Stimulated activated memory B cell treated with anti-CD40 and anti-IgM and Interleukin-4, amounts not matched to agents 10 μg/mL and 1 μg/mL and 100 μg/mL, for 72 hours (primary cell): ENCODE measurements at regions not wholly inside any gene's neighbourhood (a gene's known extent, or its start where the extent isn't known, plus 50 kb on each side); places are given as distances from the start of the nearest gene placed in this dataset.

Experiments
- ATAC-seq: fragments of 150-1000 bp; cut with Tn5 transposase; 2 replicates; pipeline ENCODE4 v1.10.0; 2021
- H3K27ac Mint-ChIP-seq: one replicate; pipeline ENCODE4 v1.8.0; 2022; ENCODE audit warnings: mild to moderate bottlenecking, mixed read lengths
- H3K27me3 Mint-ChIP-seq: one replicate; pipeline ENCODE4 v1.8.0; 2022; ENCODE audit warnings: mixed read lengths
- H3K36me3 Mint-ChIP-seq: one replicate; pipeline ENCODE4 v1.8.0; 2022; ENCODE audit warnings: mixed read lengths
- H3K4me1 Mint-ChIP-seq: one replicate; pipeline ENCODE4 v1.8.0; 2022; ENCODE audit warnings: mixed read lengths
- H3K4me3 Mint-ChIP-seq: one replicate; pipeline ENCODE4 v1.8.0; 2022; ENCODE audit warnings: mild to moderate bottlenecking, moderate library complexity, mixed read lengths
- H3K9me3 Mint-ChIP-seq: one replicate; pipeline ENCODE4 v1.8.0; 2022; ENCODE audit warnings: mixed read lengths

DNA sequence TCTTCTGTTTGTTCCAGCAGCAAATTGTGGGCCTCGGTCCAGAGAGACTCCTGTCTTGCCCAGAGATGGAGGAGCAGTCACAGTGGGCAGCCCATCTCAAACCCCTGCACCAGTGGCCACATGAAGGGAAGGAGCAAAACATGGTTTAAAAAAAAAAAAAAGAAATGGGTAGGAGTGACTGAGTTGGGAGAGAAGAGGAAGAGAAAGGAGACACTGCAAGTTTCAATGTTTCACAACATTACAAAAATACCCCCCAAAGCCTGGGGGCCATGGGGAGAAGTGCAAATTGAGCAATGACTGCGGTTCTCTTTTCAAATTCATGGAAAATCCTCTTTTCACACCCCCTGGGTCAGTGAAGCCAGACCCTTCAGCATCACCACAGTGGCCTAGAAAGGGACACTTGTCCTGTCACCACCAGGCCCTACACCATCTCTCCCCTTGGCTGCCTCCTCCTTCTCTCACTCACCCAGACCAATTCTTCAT lies 117.1 kb downstream of the ZFP36L2 start:
- H3K9me3 Mint-ChIP-seq = peaks cover 2% of the 10 kb centered on the region
- no peaks in the 10 kb centered on the region for H3K36me3 Mint-ChIP-seq
- H3K27me3 Mint-ChIP-seq = no peaks in the 10 kb centered on the region
- H3K27ac Mint-ChIP-seq = peak overlapping the region; percentile 92
- H3K4me1 Mint-ChIP-seq = peaks cover 55% of the 10 kb centered on the region
- ATAC-seq = no peak
- peak overlapping the region; percentile 3 for H3K4me3 Mint-ChIP-seq

DNA sequence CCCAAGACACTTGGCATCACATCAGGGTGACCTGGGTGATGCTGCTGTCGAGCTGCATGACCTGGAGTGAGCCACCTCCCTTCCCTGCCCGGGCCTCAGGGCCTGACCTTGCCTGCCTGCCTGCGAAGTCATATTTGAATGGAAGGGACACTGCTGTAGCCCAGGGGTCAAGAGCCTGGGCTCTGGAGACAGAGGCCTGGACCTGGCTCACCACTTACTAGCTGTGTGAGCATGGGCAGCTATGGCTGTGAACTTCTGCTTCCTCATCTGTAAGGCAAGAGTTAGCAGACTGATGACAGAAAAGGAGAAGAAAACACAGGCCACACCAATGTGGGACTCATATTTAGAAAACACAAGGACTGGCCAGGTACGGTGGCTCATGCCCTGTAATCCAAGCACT lies 118.7 kb downstream of the ZFP36L2 start:
- peaks cover 55% of the 10 kb centered on the region for H3K4me1 Mint-ChIP-seq
- H3K27me3 Mint-ChIP-seq = no peaks in the 10 kb centered on the region
- peak overlapping the region; percentile 92 for H3K27ac Mint-ChIP-seq
- ATAC-seq = peak; percentile 78
- H3K36me3 Mint-ChIP-seq = no peaks in the 10 kb centered on the region
- H3K9me3 Mint-ChIP-seq = peaks cover 4% of the 10 kb centered on the region
- H3K4me3 Mint-ChIP-seq = peak overlapping the region; percentile 50

DNA sequence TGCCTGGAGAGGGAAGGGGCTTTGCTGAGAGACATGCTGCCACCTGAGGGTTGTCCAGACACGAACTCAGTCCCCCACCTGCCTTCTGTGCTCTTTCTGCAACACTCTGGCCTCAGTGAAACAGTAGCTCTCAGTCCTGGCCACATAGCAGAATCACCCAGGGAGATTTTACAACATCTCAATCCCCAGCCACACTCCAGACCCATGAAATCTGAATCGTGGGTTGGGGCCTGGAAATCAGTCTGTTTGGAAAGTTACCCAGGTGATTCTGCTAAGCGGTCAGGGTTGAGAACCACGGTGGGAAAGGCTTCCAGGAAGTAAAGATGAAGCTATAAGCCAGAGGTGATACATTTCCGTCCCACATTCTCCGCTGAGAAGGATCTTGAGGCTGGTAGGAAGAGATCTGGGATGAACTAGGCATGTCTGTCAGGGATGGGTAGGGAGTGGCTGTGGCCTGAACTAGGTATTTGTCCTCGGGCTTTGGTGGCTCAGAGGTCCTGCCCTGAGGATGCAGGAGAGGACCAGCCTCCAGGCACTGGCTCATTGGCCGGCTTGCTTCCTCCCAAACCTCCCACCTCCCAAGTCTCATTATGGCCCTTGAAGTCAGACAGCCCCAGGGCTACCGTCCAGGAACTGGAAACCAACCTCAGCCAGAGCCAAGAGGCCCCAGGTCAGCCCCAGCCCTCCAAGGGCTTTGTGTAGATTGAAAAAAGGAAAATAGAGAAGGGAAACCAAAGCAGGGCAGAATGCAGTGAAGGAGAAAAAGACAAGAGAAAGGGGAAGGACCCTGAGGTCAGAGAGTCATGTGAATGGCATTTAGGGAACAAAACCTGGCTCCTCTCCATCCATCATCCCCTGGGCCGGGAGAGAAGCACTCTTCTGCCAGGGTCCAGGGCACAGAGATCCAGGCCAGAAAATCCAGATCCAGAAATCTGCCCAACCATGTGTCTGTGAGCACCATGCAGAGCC lies 119.6 kb downstream of the ZFP36L2 start:
- Mint-ChIP-seq H3K9me3 (peaks cover 4% of the 10 kb centered on the region), H3K27me3 (no peaks in the 10 kb centered on the region), H3K4me3 (peak overlapping the region; percentile 19), H3K4me1 (peaks cover 55% of the 10 kb centered on the region), H3K36me3 (no peaks in the 10 kb centered on the region), H3K27ac (peak overlapping the region; percentile 92)
- peak; percentile 83 for ATAC-seq

DNA sequence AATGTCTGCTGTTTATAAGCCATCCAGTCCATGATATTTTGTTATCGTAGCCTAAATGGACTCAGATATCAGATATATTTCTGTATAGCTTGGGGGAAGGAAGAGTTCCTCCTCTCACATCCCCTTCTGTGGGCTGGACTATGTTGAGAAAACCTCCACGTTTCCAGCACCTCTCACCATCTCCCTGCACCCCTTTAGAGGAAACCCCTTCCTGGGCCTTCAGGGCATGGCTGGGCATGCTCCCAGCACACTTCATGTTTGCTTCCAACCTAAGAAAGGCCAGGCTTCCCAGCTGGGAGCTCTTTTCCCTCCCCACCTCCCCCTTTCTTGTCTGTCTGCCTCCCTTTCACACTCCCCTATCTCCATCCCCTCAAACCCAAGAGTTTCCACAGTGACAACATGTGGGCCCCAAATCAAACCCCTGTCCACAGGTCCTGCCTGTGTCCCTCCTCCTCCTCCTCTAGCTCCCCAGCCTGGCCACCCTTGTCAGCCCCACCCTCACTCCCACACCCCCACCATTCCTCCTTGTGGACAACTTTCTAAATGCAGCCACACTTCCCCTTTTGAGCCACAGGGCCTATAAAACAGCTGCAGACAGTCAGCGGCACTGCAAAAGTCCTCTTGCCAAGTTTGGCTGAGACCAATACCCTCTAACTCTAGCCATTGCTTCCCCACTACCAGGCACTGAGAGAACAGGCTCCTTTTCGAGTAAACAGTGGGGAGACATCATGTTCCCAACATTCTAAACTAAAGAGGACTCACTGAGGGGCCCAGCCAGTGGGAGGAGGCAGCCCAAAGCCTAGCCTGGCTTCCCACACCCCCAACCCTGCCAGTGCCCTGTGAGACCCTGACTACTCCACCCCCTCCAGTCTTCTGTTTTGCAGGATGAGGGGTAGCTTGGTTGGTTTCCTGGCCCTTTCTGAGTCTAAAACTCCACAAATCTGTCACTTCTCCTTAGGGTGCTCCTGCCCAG lies 120.5 kb downstream of the ZFP36L2 start:
- peaks cover 55% of the 10 kb centered on the region for H3K4me1 Mint-ChIP-seq
- H3K27me3 Mint-ChIP-seq = no peaks in the 10 kb centered on the region
- peak overlapping the region; percentile 92 for H3K27ac Mint-ChIP-seq
- no peaks in the 10 kb centered on the region for H3K36me3 Mint-ChIP-seq
- peak overlapping the region; percentile 12 for H3K4me3 Mint-ChIP-seq
- ATAC-seq = peak; percentile 65
- peaks cover 4% of the 10 kb centered on the region for H3K9me3 Mint-ChIP-seq

DNA sequence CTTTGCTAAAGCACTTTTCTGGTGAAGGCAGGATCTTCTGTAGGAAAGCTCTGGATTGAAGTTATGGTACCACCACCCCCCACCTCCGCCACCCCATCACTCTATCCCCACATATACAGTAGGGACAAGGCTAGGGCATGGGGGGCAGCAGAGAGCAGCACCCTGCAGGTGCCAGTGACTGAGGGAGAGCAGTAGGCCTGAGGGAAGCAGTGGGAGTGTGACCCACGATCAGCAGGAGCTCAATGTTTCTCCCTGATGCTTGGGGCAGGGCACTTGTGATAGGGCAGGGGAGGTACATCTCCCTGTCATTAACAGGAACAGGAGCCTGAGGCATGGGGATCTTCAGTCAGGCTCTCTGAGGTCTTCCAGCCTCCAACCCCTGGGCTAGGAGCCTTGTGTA lies 121.6 kb downstream of the ZFP36L2 start:
- H3K27ac Mint-ChIP-seq = peak overlapping the region; percentile 40
- H3K4me1 Mint-ChIP-seq = peaks cover 51% of the 10 kb centered on the region
- no peak overlapping the region for H3K4me3 Mint-ChIP-seq
- peaks cover 5% of the 10 kb centered on the region for H3K27me3 Mint-ChIP-seq
- H3K36me3 Mint-ChIP-seq = no peaks in the 10 kb centered on the region
- ATAC-seq = no peak
- peaks cover 4% of the 10 kb centered on the region for H3K9me3 Mint-ChIP-seq

DNA sequence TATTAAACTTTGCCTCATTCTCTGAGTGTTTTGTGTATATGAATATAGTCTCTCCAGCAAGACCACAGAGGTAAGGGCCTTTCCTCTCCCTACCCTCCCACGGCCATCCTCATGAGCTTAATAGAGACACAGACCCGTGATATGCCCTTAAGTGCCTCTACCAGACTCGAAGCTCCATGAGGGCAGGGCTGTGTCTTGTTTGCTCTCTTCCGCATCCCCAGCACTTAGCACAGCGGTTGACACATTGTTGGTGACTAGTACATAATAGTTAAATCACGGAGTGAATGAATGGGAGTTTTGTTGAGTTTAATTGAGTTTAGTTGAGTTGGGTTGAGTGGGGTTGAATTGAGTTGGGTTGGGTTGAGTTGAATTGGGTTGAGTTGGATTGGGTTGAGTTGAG lies 122.3 kb downstream of the ZFP36L2 start:
- no peaks in the 10 kb centered on the region for H3K36me3 Mint-ChIP-seq
- peak overlapping the region; percentile 40 for H3K27ac Mint-ChIP-seq
- H3K9me3 Mint-ChIP-seq = peaks cover 4% of the 10 kb centered on the region
- H3K4me3 Mint-ChIP-seq = no peak overlapping the region
- H3K27me3 Mint-ChIP-seq = peaks cover 8% of the 10 kb centered on the region
- H3K4me1 Mint-ChIP-seq = peaks cover 44% of the 10 kb centered on the region
- ATAC-seq = no peak

DNA sequence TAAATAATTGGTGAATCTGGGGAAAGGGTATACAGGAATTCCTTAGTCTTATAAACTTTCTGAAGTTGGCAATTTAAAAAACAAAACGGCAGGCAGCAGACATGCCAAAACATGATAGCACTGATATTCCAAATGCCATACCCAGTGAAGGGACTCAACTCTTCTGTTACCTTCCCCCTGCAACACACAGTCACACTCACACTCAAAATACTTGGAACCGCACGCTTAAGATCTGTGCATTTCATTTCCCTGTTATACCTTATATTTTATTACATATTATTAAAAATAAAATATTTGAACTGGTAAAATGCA lies 123.4 kb downstream of the ZFP36L2 start:
- H3K9me3 Mint-ChIP-seq = peaks cover 4% of the 10 kb centered on the region
- no peak for ATAC-seq
- peaks cover 36% of the 10 kb centered on the region for H3K4me1 Mint-ChIP-seq
- H3K4me3 Mint-ChIP-seq = no peak overlapping the region
- peaks cover 8% of the 10 kb centered on the region for H3K27me3 Mint-ChIP-seq
- no peaks in the 10 kb centered on the region for H3K36me3 Mint-ChIP-seq
- no peak overlapping the region for H3K27ac Mint-ChIP-seq

DNA sequence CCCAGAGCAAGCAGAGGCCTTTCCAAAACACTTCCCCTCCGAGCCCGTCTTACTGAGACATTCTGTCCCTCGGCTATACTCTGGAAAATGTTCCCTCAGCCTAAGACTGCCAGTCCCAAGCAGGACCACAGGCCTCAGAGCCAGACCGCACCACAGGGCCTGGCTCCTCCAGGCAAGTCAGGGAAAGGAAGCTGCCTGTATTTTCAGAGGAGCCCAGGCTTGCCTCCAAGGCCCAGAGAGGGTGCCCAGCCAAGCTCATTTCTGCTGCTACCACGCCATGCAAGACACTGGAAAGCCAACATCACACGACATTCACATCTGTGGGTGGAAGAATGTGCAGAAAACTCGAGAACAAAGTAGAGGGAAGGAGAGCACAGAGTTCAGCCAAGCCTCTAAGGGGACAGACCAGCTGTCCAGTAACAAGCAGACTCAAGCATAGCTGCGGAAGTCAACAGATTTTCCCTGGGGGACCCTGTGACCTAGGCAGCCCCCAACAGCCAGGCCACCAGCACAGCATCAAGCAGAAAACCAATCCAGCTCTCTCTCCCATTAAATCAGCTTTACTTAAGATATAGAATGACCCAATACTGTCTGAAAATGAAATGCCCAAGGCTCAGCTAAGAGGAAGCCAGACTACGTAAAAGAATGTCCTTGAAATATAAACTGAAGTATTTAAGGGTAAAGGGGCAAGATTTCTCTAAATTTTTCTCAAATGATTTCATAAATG lies 123.9 kb downstream of the ZFP36L2 start:
- peaks cover 8% of the 10 kb centered on the region for H3K27me3 Mint-ChIP-seq
- ATAC-seq = no peak
- H3K36me3 Mint-ChIP-seq = no peaks in the 10 kb centered on the region
- peaks cover 4% of the 10 kb centered on the region for H3K9me3 Mint-ChIP-seq
- no peak overlapping the region for H3K4me3 Mint-ChIP-seq
- H3K4me1 Mint-ChIP-seq = peaks cover 36% of the 10 kb centered on the region
- H3K27ac Mint-ChIP-seq = no peak overlapping the region

DNA sequence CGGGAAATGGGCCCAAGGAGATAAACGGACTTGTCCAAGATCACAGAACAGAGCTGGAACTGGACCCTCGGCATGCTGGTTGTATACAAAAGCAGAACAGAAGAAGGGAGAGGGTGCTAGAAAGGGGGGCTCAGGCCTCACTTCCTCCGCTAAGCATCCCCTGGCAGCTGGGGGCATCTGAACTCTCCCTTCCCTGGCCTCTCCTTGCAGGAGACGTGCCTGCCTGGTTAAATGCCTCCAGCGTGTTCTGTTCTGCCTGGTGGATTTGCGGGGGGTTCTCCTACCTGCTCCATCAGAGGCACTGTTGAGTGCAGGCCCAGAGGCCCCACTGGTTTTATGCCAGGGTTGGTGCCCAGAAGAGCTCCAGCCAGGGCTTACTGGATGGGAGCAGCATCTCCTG lies 124.7 kb downstream of the ZFP36L2 start:
- no peaks in the 10 kb centered on the region for H3K36me3 Mint-ChIP-seq
- H3K4me3 Mint-ChIP-seq = no peak overlapping the region
- H3K4me1 Mint-ChIP-seq = peaks cover 36% of the 10 kb centered on the region
- no peak overlapping the region for H3K27ac Mint-ChIP-seq
- H3K27me3 Mint-ChIP-seq = peaks cover 8% of the 10 kb centered on the region
- ATAC-seq = no peak
- H3K9me3 Mint-ChIP-seq = peaks cover 4% of the 10 kb centered on the region

DNA sequence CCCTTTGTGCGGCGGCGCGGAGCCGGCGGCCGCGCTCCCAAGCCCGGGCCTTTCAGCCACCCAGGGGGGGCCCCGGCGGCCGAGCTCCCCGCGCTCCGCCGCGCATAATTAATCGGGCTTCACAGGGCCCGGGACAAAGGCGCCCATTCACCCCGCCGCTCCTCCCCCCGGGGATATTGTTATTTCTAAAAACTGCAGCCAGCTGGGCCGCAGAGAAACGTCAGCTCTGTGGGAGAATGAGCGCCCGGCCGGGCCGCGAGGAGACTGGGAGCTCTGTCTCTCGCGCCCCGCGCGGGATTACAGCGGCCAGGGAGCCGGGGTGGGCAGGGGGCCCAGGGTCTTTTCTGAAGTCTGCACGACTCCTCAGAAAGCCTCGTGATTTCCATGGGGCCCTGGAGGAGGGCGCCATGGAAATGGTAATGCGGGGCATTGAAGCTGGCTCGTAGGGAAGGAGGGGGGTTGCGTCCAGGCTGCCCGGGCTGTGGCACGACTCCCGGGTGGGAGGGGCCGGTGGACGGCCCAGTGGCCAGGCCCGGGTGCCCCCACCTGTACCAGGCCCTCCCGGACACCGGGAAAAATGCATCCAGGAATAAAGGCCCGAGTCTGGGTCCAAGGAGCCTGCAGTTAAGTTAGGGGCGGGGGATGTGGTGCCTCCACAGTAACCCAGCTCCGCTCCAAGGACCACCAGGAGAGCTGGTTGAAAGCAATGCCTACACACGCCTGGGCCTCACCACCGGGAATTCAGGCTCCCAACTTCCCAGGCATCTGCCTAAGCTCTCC lies 125.3 kb downstream of the ZFP36L2 start:
- Mint-ChIP-seq H3K4me3 (peak overlapping the region; percentile 39), H3K9me3 (peaks cover 4% of the 10 kb centered on the region), H3K27ac (no peak overlapping the region), H3K36me3 (no peaks in the 10 kb centered on the region), H3K27me3 (peaks cover 8% of the 10 kb centered on the region), H3K4me1 (peaks cover 29% of the 10 kb centered on the region)
- ATAC-seq = peak; percentile 28

DNA sequence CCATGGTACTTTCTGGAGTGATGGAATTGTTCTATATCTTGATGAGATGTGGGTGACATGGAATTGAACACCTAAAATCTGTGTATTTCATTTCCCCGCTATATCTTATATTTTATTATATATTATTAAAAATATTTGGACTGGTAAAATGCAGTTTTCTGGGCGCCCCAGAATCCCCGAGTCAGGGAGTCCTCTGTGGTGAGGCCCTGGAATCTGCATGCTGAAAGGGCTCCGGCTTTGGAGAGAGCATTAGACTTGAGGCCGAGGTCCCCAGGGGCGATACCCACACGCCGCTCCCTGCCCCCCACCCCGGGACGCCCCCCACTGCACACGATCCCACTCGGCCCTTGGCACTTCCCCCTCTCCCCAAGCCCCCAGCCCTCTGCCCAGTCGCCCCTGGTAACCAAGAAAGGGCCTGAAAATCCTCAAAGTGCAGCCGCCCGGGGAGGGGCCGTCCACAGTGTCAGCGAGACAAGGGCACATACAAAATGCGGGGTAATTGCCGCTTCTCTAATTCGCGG lies 126.0 kb downstream of the ZFP36L2 start:
- Mint-ChIP-seq H3K27me3 (peaks cover 8% of the 10 kb centered on the region), H3K36me3 (no peaks in the 10 kb centered on the region), H3K4me1 (peaks cover 22% of the 10 kb centered on the region), H3K4me3 (no peak overlapping the region), H3K9me3 (peaks cover 4% of the 10 kb centered on the region), H3K27ac (no peak overlapping the region)
- ATAC-seq = no peak

DNA sequence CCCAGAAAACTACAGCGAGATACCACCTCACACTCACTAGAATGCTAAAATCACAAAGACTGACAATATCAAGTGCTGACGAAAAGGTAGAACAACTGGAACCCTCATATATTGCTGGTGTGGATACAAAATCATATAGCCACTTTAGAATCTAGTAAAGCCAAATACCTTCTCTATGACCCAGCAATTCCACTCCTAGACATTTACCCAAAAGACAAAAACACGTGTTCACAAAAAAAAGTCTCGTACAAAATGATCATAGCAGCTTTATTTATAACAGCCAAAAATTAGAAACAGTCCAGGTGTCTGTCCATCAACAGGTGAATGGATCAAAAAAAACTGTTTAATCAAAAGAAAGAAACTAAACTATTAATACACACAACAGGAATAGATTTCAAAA lies 126.6 kb downstream of the ZFP36L2 start:
- peaks cover 16% of the 10 kb centered on the region for H3K4me1 Mint-ChIP-seq
- peaks cover 8% of the 10 kb centered on the region for H3K27me3 Mint-ChIP-seq
- no peak overlapping the region for H3K4me3 Mint-ChIP-seq
- H3K9me3 Mint-ChIP-seq = peaks cover 4% of the 10 kb centered on the region
- no peak for ATAC-seq
- H3K27ac Mint-ChIP-seq = no peak overlapping the region
- no peaks in the 10 kb centered on the region for H3K36me3 Mint-ChIP-seq

DNA sequence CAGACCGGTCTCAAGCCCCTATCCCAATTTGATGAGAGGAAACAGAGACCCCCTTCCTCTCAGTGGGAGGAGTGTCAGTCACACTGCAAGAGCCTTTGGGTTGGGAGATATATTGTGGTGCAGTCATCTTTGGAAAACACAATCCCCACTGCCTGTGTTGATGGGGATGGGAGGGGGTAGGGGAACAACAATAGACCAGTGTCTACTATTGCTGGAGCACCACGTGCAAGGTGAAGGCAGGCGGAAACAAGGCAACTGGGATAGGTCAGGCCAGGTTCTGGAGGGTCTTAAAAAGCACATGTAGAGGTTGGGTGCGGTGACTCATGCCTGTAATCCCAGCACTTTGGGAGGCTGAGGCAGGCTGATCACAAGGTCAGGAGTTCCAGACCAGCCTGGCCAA lies 127.9 kb downstream of the ZFP36L2 start:
- Mint-ChIP-seq H3K9me3 (no peaks in the 10 kb centered on the region), H3K4me1 (peaks cover 15% of the 10 kb centered on the region), H3K27me3 (peaks cover 8% of the 10 kb centered on the region), H3K4me3 (no peak overlapping the region), H3K36me3 (no peaks in the 10 kb centered on the region), H3K27ac (no peak overlapping the region)
- no peak for ATAC-seq
